WI38 (cell line): ENCODE measurements at regions not wholly inside any gene's neighbourhood (a gene's known extent, or its start where the extent isn't known, plus 50 kb on each side); places are given as distances from the start of the nearest gene placed in this dataset.

ENCODE experiments used
- H3K4me3 ChIP-seq: 2 replicates; pipeline ENCODE4 v1.5.1; 2011; ENCODE audit warnings: low read depth, mild to moderate bottlenecking, control low read depth, low read length
- TF ChIP-seq, protein P1 (sequence below): IDR thresholded peaks from 2 replicates; pipeline ENCODE4 v1.5.1; 2012; ENCODE audit warnings: low read depth, mild to moderate bottlenecking, control low read depth, low read length

DNA sequence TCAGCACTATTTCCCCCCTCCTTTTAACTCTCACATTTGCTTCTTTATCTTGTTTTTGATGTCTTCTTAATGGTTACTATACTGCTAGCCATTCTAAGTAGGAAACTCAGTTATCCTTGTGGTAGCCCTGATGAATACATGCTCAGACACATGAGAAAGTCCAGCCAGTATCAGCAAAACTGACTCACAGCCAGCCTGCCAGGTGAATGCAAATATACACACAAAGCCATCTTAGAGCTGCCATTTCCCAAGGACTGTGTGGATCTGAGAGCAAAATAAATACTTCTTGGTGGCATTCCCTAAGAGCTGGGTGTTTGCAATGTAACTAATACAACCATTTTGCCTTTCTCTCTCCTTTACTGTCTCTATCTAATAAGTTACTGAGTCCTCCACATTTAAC is 455.2 kb downstream of the CCER1 start:
- TF ChIP-seq, protein P1, sequence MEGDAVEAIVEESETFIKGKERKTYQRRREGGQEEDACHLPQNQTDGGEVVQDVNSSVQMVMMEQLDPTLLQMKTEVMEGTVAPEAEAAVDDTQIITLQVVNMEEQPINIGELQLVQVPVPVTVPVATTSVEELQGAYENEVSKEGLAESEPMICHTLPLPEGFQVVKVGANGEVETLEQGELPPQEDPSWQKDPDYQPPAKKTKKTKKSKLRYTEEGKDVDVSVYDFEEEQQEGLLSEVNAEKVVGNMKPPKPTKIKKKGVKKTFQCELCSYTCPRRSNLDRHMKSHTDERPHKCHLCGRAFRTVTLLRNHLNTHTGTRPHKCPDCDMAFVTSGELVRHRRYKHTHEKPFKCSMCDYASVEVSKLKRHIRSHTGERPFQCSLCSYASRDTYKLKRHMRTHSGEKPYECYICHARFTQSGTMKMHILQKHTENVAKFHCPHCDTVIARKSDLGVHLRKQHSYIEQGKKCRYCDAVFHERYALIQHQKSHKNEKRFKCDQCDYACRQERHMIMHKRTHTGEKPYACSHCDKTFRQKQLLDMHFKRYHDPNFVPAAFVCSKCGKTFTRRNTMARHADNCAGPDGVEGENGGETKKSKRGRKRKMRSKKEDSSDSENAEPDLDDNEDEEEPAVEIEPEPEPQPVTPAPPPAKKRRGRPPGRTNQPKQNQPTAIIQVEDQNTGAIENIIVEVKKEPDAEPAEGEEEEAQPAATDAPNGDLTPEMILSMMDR: no peak
- no peak overlapping the region for H3K4me3 ChIP-seq

DNA sequence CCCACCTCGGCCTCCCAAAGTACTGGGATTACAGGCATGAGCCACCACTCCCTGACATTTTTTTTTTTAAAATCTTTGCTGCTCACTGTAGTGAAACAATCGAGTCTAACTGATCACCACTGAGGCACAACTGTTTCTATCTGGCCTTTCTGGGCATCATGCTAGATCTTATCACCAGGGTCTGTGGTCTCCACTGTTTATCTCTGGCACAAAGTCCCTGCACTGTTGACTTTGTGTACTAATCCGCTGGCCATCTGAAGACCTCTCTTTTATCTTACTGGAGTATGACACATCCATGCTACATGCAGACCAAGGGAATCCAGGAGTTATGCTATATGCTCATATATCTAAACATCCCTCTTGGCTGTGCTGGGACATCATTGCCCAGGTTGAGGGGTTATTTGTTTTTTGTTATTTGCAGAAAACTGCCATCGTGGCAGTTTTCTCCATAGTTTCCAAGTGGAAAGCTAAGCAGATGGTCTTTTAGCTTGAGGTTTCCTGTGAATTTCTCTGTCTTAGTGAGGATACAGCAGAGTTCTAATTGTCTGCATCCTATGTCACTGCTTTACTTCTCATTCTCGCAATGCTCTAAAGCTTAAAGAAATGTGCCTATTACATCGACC is 456.9 kb downstream of the CCER1 start:
- TF ChIP-seq, protein P1: no peak

DNA sequence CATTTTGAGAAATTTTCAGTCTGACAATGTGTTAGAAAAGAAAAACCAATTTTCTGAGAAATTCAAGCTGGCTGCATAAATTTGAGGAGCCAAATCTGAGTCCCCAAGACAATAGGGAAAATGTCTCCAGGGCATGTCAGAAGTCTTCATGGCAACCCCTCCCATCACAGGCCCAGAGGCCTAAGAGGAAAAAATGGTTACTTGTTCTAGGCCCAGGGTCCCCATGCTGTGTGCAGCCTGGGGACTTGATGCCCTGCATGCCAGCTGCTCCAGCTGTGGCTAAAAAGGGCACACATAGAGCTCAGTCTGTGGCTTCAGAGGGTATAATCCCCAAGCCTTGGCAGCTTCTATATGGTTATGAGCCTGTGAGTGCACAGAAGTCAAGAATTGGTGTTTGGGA is 464.6 kb downstream of the CCER1 start:
- TF ChIP-seq, protein P1: no peak
- H3K4me3 ChIP-seq: no peak overlapping the region

More for the DNA sequence above, 456.9 kb downstream of the CCER1 start:
- H3K4me3 ChIP-seq: no peak overlapping the region

DNA sequence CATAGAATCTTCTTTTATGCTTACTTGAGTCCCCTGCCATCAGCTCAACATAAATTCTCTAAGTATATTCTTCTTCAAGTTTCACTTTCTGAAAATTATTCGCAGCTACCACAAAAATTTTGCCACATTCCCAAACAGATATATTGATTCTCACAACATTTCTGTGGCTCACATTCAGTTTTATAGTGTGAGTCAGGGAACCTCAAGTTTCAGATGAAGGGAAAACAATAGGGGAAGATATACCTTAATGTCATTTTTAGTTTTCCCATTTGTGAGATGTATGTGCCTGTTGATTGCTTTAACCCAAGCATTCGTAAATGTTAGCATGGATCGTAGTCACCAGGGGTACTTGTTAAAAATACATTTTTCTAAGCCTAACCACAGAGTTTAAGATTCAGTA is 465.8 kb downstream of the CCER1 start:
- TF ChIP-seq, protein P1: no peak

DNA sequence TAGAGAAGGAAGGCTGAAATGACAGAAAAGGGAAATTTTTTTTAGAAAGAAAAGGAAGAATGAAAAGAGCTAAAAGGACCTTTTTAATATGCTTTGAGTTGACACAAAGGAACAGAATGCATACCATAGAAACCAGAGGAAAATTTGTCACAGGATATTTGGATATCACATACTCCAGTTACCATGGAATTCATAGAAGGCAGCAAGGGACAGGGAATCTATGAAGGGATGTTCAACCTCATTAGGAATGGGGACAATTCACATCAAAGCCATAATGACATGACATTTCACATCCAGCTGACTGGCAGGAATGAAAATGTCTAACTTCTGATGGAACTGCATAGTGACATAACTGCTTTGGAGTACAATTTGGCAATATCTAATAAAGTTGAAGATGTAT is 469.4 kb downstream of the CCER1 start:
- no peak overlapping the region for H3K4me3 ChIP-seq
- TF ChIP-seq, protein P1: no peak

More for the DNA sequence above, 465.8 kb downstream of the CCER1 start:
- no peak overlapping the region for H3K4me3 ChIP-seq

DNA sequence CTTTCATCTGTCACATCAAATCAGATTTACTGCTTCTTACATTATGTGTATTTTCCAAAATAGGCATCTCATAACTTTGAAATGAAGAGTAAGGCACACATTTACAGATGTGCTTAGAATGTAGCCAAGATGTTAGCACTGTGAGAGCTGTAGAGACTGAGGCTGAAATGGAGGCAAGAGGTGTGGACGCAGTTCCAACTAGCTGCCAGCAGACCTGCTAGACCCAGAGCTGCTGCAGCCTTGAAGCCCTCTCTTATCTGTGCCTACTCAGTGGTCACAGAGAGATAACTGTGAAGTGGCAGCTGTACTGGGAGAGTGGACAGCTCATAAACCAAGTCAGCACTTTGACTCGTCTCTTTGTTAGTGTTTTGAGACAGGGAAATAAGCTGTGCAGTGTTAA is 470.9 kb downstream of the CCER1 start:
- no peak overlapping the region for H3K4me3 ChIP-seq
- TF ChIP-seq, protein P1: no peak

DNA sequence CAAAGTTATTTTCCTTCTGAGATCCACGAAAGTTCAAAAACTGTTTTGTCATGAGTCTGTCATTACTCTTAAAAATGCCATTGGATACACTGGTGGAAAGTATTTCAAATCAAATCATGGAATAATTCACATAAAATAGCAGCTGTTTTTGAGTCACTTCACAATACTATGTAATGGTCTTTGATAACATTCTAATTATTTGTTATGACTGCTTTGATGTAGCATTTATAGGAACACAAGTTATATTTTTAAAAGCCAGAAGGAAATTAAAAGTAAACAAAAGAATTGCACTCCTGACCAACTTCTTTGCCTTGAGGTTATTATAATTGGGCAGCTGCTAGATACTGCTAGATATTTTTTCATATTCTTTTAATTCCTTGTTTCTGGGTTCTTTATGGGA is 473.2 kb downstream of the CCER1 start:
- TF ChIP-seq, protein P1: no peak
- H3K4me3 ChIP-seq: no peak overlapping the region
